Dedifferentiated amniotic fluid mesenchymal stem cell (primary cell): ENCODE measurements at regions not wholly inside any gene's neighbourhood (a gene's known extent, or its start where the extent isn't known, plus 50 kb on each side); places are given as distances from the start of the nearest gene placed in this dataset.
A peak's percentile ranks its signal among the peaks of the same experiment; 100 is the strongest.

Experiments
- DNase-seq: peaks from one replicate; pipeline ENCODE4 v3.0.0-alpha.2; 2016; ENCODE audit errors: extremely low spot score

DNA sequence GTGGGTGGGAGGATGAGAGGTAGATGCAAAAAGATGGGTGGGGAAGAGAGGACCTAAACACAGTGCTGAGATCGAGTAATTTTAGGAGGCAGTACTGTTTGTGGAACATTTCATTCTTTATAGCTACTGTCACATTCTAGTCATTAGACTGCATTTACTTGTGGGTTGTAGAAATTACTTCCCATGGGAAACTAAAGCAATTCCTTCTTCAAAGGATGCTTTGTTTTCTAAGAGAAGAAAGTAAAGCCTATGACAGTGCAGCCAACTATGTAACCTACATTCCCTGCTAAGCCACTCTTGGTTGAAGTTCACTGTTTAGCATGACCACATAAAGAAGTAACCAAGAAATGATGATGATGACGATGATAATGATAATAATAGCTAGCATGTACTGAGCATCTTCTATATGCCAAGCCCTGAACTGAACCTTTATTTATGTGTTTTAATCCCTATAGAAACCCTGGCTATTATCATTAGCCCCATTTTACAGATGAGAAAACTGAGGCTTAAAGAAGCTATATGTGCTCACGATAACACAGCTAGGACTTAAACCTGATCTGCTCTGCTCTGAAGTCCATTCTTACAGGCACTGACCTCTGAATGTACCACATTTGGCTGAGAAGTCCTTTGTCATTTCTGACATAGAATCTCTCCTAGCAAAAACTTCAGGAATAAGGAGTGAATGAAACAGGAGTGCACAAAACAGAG is 114.5 kb upstream of the KIT start:
- DNase-seq, result peak; percentile 75

DNA sequence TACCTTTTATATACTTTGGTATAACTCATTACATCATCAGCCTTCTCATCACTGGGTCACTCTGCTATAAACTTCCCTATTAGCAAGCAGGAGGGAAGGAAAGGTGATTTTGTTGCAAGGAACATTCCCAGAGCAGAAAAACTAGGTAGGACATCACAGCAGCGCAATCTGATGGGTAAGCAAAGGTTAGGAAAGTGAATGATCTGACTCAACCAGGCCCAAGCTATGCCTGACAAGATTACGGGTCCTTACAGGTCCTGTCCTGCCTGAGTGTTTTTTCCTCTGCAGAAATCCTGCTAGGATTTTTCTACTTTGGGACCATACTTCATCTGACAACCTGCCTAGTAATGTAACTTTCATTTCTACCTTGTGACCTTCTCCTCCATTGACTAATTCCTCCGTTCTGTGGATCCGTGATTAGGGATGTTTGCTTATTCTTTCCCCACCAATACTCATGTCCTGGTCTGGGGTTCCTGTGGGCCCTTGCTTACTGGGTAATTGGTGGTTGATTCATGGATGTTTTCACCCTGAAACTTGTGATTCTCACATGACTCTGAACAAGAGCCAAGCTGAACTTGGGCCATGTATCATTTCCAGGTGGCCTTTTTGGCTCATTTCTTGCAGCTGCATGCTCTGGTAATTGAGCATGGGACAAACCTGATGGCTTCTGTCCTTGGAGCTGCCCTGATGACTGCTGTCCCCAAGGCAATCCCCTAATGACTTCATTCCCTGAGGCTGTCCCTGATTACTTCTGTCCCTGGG is 111.9 kb upstream of the KIT start:
- no peak for DNase-seq

DNA sequence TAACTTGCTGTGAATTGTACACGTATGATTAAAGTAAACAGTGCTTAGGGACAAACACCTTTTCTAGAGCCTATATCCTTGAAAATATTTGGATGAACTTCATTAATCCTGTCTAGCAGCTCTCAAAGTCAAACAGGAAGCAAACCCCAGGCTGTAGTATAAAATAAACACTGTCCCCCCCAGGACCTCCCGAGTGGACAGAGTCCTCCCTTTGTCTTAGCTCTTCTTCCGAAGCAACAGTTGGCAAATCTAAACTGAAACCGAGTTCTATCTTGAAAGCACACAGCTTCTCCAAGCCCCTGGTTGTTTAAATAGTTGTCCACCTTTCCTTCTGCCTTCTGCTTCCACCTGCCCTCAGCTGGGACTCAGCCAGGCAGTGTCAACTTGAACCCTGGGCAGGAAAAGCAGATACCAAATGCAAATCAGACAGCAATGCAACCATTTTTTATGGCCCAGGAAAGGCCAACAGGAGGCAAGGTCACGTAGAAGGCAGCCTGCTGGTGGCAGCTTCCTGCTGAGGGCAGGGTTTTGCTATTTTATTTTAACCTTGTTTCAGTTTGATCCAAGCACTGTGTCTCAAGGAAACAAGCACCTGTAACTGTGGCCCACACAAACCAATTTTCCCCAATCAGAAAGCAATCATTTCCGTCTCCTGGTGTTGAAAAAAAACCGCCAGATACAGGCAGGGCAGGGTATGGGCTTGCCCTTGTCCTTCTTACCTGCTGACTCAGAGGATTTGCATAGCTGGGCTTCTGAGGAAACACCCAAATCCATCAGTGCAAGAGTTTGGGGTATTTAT is 110.3 kb upstream of the KIT start:
- DNase-seq, result no peak

DNA sequence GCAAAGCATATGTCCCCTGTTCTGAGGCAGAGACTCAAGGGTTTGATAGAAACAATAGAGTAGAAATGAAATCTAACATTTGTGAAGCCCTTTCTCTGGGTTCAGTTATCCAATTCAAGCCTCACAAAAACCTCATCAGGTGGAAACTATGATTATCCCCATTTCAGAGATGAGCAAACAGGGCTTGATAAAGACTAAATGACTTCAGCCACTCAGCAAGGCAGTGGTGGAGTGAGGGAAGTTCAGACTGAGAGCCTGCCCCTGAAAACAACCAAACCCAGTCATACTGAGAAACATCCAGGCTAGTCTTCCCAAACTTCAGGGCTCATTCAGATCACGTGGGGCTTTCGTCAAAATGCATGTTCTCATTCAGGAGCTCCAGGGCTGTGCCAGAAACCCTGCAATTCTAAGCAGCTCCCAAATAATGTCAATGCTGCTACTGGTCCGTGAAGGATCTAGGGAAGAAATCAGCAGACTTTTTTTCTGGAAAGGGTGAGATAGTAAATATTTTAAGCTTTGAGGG is 109.6 kb upstream of the KIT start:
- no peak for DNase-seq

DNA sequence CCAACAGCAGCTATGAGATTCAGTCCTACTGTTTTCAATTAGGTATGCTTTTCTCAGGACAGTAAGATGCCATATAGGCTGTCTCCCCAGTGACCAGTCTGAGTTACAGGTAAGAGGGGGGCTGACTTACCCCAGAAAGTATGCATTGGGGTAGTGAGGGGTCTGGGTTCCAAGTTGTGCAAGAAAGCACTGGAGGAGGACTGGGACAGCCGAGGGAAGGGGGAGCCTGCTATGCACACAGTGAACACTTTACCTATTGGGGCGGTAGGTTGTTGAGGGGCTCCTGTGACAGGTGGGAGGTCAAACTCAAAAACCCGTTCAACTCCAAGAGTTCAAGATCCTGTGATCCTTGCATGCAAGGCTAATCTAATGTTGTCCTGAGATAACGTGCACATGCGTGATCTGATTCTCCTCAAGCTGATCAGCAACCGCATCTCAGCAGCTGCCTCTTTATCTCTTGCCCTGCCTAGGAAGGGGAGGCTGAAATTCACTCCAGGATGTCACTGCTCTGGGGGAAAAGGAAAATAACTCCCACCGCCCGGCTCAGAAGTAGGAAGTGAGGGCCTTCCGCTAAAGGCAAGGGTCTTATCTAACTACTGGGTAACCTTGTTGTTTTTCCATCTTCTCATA is 108.8 kb upstream of the KIT start:
- DNase-seq, result no peak

DNA sequence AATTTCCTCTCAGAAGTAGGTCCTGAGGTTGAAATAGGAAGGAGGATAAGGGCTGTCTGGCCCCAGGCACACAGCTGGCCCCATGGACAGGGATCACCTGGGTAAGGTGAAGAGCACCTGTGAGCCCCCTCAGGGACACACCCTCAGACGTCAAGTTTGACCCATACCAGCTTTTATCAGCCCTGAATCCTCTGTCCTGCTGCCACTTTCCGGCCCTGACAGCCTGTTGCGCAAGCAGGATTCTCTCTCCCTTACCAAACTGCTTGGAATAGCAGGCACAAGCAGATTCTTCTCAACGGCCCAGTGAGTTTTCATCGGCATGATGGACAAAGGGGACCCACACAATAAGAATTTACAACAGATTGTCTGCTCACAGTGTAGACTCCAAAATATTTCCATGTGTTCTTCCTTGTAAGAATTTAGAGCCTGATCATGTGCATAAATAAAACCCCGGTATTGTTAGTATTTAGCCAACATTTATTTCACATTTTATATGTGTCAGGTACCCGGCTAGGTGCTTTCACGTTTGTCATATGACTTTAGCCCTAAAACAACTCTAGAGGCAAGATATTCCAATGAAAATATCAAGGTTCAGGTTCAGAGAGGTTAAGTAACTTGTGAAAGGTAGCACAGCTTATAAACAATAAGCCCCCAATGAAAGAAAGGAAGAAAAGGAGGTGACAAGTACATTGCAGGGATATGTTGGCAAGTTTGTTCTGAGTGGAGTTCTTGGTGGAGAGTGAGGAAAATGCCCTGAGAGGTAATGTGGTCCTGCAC is 107.2 kb upstream of the KIT start:
- peak; percentile 20 for DNase-seq

DNA sequence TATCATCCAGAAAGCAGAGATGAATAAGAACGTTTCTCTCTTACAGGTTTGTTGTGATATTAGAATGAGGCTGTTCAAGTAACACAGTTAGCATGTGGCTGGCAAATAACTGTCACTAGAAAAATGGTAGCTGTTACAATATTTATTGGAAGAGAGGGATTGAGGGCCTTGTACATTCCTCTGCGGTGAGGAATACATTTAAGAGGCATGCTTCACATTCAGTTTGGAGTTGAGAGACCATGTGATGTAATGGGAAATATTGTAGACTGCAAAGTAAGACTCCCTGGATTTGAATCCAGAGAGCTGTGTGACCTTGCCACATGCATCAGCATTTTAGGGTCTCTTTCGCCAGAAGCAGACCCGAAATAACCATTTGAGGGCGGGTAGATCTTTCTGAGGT is 104.8 kb upstream of the KIT start:
- peak; percentile 21 for DNase-seq

DNA sequence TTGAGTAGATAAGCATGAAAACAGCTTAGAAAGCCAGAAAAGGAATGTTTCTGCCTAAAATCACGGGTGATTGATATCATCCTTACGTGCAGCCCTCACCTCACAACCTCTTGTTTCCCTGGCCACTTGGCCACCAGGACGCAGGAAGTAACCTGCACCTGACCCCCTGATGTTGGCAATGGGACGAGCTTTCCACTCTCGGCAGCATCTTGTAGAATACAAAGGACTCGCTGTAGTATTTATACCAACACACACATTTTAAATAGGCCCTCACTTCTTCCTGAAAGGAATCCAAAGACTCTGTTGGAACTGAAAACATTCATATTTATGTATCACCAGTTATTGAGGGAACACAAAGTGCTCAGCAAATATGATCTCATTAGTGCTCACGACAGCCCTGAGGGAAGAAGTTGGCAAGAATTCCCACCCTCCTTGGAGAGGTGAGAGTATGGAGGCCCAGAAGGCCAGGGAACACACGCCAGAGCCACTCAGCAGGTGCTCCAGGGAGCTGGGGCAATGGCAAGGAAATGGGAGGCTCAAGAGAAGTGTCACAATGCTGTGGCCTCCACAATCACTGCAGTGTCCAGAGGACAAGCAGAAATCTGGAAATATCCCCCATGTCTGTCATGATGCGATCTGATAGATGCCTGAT is 103.3 kb upstream of the KIT start:
- DNase-seq, result no peak

DNA sequence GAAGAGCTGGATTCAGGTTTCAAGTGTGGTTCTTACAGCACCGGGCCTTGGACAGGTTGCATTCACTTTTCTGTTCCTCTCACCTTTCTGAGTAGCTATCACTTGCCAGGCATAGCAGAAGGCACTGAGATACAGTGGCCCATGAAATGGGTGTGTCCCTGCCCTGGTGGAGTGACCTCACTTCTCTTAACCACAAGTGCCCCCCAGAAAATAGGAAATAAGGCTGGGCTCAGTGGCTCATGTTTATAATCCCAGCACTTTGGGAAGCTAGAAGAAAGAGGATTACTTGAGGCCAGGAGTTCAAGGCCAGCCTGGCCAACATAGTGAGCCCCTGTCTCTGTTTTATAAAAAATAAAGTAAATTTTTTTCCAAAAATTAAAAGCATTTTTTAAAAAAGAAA is 101.7 kb upstream of the KIT start:
- DNase-seq, result no peak

DNA sequence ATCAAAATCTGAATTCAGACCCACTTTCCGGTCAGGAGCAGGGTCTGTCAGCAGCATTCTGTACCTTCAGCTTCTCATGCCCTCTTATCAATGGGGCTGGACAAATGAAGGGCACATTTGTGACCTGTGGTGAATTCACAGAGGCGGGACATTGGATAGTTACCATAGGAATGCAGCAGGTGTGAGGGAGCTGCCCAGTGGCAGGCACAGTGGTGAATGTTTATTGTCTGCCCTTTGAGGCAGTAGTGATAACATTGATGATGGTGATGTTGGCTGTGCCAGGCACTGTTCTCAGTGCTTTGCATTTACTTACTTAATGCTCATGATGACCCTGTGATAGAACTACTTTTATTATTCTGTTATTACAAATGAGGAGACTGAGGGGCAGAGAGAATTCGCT is 101.2 kb upstream of the KIT start:
- DNase-seq, result no peak

DNA sequence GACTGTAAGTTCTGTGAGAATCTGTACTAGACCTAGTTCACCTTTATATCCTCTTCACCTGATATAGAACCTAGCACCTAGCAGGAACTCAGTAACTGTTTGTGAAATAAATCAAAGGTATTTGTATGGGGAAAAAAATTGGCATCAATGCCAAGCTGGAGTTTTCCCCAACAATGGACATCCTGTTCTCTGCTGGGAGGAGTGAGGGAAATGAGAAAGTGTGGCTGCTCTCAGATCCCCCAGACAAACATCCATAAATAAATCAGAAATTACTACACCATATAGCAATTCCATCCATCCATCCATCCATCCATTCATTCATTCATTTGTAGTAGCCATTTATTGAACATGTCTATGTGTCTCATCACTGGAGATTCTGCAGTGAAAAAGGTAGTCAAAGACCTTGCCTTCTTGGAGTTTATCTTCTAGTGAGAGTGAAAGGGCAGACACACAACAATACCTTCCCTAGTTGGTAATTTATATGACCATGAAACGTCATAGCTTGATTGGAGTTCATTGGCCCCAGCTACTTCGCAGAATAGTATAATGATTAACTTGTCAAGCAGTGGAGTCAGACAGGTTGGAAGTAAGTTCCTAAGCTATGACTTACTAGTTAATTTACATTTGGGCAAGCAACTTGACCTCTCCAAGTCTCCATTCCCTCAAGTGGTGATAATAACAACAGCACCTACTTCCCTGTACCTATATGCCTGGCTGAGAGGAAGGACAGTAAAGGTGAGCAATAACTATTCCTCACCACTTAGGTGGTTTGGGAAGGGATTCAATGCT is 98.7 kb upstream of the KIT start:
- no peak for DNase-seq

DNA sequence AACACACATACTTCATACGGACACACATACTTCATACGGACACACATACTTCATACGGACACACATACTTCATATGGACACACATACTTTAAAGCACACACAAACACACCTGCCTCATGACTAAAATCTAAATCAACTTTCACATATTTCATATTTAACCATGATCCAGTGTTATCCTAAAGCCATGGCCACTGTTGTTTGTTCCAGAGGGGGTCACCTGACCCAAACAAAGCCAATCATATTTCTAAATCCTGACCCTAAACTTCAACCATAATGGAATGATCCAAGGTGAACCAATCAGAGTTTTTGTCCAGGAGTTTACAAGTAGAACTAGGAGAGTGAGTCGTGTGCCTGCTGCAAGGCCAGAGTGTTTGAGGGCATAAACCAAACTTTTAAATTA is 97.2 kb upstream of the KIT start:
- no peak for DNase-seq

DNA sequence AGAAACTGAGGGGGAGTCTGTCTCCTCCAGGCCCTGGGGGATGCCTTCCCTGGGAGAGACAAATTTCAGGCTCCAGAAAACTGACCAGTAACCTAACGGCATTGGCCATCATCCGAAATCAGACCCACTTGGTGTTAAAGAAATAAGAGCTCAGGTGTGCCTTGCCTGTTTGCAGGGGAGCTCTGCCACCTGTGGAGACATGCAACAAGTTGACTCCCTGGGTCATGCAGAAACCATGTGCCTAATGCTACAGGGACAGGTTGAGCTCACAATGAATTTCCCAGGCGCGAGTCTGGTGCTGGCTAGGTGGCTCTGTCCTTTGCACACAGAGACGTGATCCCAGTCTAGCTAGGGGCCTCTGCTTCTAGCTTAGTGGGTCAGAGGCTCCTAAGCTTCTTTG is 95.8 kb upstream of the KIT start:
- DNase-seq, result no peak

DNA sequence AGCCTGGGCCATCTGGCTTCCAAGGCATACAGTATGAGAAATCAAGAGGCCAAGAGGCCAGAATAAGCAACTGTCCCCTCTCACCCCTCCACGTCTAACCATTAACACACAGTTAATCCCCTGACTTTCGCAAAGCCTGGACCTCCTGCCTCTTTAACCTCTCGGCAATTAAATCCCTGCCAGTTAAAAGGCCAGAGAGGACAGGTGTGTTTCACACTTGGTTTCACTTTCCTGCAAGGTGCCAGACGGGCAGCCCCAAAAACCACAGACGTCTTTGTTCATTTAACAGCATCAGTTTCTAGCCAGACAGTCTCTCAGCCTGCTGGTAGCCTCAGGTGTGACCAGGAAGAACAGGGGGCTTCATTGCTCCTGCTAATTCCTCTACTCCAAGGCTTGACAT is 91.1 kb upstream of the KIT start:
- no peak for DNase-seq

DNA sequence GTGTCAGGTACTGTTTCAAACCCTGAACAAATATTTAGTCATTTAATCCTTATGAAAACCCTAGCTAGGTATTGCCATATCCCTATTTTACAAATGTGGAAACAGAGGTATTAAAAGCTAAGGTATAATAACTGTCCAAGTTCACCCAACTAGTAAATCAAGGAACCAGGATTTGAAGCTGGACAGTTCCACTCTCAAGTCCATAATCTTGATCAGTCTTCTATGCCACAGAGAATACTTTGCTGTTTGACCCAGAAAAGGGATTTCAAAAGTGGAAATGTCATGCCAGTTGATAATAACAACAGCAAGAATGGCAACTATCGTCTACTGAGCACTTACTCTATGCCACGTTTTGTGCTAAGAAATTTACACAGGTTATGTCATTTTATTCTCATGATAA is 90.4 kb upstream of the KIT start:
- no peak for DNase-seq

DNA sequence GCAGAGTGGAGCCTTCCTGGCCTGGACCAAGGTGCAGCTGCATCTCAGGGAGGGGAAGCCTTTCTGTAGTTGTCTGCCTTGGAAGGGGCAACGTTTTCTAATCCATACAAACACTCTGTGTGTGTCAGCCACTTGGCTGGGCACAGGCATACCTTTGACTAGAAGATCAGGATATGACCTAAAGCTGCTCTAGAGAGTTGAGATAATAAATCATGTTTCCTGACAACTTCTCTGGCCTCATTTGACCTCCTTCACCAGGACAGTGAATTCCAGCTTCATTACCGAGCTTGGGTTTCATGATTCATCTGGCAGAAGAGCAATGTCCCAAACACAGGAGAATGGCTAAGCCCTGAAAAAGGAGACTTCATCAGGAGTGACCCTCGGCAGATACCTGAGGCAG is 89.6 kb upstream of the KIT start:
- DNase-seq, result peak; percentile 16

DNA sequence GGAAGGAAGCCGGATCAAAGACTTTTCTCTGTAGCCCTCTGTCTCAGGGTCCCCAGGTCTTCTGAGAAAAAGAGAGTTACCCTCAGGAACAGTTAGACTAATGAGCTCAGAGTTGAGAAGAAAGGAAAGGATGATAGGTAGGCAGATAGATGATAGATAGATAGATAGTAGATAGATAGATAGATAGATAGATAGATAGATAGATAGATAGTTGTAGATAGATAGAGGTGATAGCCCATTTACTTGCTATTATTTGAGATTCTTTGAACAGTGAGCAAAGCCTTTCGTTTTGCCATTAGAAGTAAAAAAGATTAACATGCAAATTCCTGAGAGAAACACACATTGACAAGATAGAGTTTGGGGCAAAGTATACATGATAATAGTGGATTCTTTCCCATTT is 86.9 kb upstream of the KIT start:
- no peak for DNase-seq

DNA sequence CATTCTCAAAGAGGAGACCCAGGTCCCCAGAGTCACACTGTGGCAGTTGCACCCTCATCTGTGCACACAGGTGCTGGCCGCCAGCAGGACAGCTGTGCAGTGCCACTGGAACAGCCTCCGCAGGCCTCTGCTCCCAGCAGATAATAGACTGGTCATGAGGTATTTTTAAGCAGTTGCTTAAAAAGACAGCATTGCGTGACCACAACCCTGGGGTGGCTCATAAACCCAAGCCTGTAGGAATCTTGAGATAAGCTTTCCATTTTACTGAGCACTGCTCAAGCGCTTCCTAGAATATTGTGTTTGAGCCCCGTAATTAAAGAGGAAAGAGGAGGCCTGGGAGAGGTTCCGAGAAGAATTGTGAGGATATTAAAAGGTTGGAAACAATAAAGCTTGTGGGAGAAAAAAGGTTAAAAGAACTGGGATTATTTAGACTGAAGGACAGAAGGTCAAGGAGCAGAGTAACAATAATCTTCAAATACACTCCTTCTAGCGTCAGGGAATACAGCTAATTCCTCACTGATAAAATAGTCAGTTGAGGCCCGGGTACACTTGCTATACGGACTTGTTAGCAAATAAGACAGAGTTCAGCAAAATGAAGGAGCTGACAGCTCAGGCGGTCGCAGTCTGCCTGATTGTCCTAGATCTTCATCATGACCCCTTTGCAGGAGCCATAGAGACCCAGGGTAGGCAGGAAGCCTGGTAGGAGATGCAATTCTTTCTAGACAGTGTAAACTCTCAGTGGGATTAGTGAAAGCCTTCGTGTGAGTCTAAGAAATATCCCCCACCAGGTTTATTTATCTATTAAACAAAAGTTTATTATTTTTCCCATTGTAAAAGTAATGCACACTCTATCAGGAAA is 86.2 kb upstream of the KIT start:
- no peak for DNase-seq

DNA sequence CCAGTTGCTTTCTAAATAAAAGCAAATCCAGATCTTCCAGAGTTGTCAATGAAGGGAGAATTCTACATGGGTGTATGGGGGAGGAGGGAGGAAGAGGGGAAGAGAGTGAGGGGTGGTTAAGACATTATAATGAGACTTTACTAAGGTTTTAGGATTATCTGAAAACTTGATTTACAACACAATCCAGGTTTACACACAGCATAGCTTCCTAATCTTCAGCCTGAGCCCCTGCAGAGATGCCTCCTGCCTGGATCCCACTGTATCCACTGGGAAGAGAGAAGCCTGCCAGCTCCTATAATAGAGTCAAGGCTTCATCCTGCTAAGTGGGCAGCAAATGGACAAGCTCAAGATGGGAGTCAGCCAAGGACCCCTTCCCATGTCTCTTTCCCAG is 85.6 kb upstream of the KIT start:
- DNase-seq, result no peak
